GM23338 (cell line): ENCODE measurements at regions not wholly inside any gene's neighbourhood (a gene's known extent, or its start where the extent isn't known, plus 50 kb on each side); places are given as distances from the start of the nearest gene placed in this dataset.
"Not testable (repeated sequence)": the region's sequence is repeated elsewhere in the genome, so short reads cannot be mapped to it uniquely, and the experiment has no call there.

ENCODE experiments used
- ATAC-seq: fragments of 200-7000 bp; cut with Tn5 transposase; 3 replicates; pipeline ENCODE4 v1.9.1; 2020
- DNase-seq: peaks from one replicate; pipeline ENCODE4 v3.0.0-alpha.2; 2015; ENCODE audit warnings: low spot score
- H2AFZ ChIP-seq: fragments of 200-600 bp; sonication (generic); 2 replicates; pipeline ENCODE4 v1.8.0; 2016; ENCODE audit warnings: antibody characterized with exemption, mild to moderate bottlenecking, moderate library complexity
- H3F3A ChIP-seq: fragments of 200-600 bp; sonication (generic); replicated peaks from 2 replicates; pipeline ENCODE4 v1.8.0; 2017; ENCODE audit warnings: antibody characterized with exemption, mixed run types, low read depth
- H3K27ac ChIP-seq: fragments of 200-600 bp; sonication (generic); 2 replicates; pipeline ENCODE4 v1.6.1; 2016; ENCODE audit warnings: low read depth
- H3K27me3 ChIP-seq: fragments of 200-600 bp; sonication (generic); 2 replicates; pipeline ENCODE4 v1.8.0; 2016; ENCODE audit warnings: mild to moderate bottlenecking, mixed run types, moderate library complexity; ENCODE audit not compliant: insufficient read depth
- H3K36me3 ChIP-seq: fragments of 200-600 bp; sonication (generic); 2 replicates; pipeline ENCODE4 v1.8.0; 2016; ENCODE audit warnings: mild to moderate bottlenecking; ENCODE audit not compliant: insufficient read depth
- H3K4me1 ChIP-seq: fragments of 200-600 bp; sonication (generic); 2 replicates; pipeline ENCODE4 v1.8.0; 2016; ENCODE audit warnings: mild to moderate bottlenecking, moderate library complexity; ENCODE audit not compliant: insufficient read depth
- H3K4me2 ChIP-seq: fragments of 200-600 bp; sonication (generic); 2 replicates; pipeline ENCODE4 v1.7.1; 2017; ENCODE audit warnings: mixed run types
- H3K4me3 ChIP-seq: fragments of 200-600 bp; sonication (generic); 2 replicates; pipeline ENCODE4 v1.6.1; 2016; ENCODE audit warnings: mixed run types
- H3K79me2 ChIP-seq: fragments of 200-600 bp; sonication (generic); replicated peaks from 2 replicates; pipeline ENCODE4 v1.8.0; 2017; ENCODE audit warnings: mild to moderate bottlenecking; ENCODE audit not compliant: insufficient read depth
- H3K9me2 ChIP-seq: fragments of 200-600 bp; sonication (generic); 2 replicates; pipeline ENCODE4 v1.8.0; 2017; ENCODE audit not compliant: insufficient read depth
- H4K20me1 ChIP-seq: fragments of 200-600 bp; sonication (generic); replicated peaks from 2 replicates; pipeline ENCODE4 v1.8.0; 2017; ENCODE audit warnings: mild to moderate bottlenecking; ENCODE audit not compliant: insufficient read depth
- H3K27ac Mint-ChIP-seq: 2 replicates; pipeline ENCODE4 v1.8.0; 2020; ENCODE audit warnings: inconsistent platforms, mild to moderate bottlenecking, moderate library complexity, mixed read lengths
- H3K27me3 Mint-ChIP-seq: 3 replicates; pipeline ENCODE4 v1.8.0; 2022; ENCODE audit warnings: low read depth, mild to moderate bottlenecking, moderate library complexity, mixed read lengths, inconsistent platforms; ENCODE audit not compliant: insufficient read depth, poor library complexity
- H3K36me3 Mint-ChIP-seq: 3 replicates; pipeline ENCODE4 v1.8.0; 2021; ENCODE audit warnings: low read depth, mild to moderate bottlenecking, inconsistent platforms, moderate library complexity, mixed read lengths
- H3K4me1 Mint-ChIP-seq: 3 replicates; pipeline ENCODE4 v1.8.0; 2020; ENCODE audit warnings: mild to moderate bottlenecking, inconsistent platforms, mixed read lengths
- H3K4me3 Mint-ChIP-seq: 3 replicates; pipeline ENCODE4 v1.8.0; 2021; ENCODE audit warnings: moderate library complexity, mild to moderate bottlenecking, inconsistent platforms, mixed read lengths
- H3K9me3 Mint-ChIP-seq: 3 replicates; pipeline ENCODE4 v1.8.0; 2020; ENCODE audit warnings: moderate library complexity, mild to moderate bottlenecking, inconsistent platforms, mixed read lengths
- EZH2phosphoT487 ChIP-seq: fragments of 200-600 bp; sonication (generic); IDR thresholded peaks from one replicate; pipeline ENCODE4 v1.8.1; 2018; ENCODE audit warnings: antibody characterized with exemption; ENCODE audit not compliant: unreplicated experiment
- JUNB ChIP-seq: IDR thresholded peaks from one replicate; pipeline ENCODE4 v1.6.1; 2016; ENCODE audit warnings: antibody characterized with exemption; ENCODE audit not compliant: unreplicated experiment
- STAT1 ChIP-seq: IDR thresholded peaks from one replicate; pipeline ENCODE4 v1.6.1; 2016; ENCODE audit warnings: antibody characterized with exemption; ENCODE audit not compliant: unreplicated experiment
- TF ChIP-seq, protein P1 (sequence below): fragments of 250-450 bp; sonication (Bioruptor Pico); IDR thresholded peaks from 2 replicates; pipeline ENCODE4 v1.5.0; 2020; ENCODE audit warnings: mild to moderate bottlenecking, moderate library complexity

DNA sequence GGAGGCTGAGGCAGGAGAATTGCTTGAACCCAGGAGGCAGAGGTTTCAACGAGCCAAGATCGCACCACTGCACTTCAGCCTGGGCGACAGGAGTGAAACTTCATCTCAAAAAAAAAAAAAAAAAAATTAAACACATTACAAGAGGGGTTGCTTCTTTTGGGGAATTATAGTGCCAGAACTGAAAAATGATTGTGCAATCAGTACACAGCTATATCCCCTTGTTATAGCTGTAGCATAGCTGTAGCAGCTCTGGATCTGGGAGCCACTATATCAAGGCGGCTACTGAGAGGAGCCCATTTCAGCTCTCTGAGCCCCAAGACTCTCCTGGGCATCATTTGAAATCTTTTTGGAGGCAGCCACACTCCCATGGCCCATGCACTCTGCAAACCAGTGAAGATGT is 334.3 kb downstream of the TFAP2A start (continued):
- TF ChIP-seq, protein P1, sequence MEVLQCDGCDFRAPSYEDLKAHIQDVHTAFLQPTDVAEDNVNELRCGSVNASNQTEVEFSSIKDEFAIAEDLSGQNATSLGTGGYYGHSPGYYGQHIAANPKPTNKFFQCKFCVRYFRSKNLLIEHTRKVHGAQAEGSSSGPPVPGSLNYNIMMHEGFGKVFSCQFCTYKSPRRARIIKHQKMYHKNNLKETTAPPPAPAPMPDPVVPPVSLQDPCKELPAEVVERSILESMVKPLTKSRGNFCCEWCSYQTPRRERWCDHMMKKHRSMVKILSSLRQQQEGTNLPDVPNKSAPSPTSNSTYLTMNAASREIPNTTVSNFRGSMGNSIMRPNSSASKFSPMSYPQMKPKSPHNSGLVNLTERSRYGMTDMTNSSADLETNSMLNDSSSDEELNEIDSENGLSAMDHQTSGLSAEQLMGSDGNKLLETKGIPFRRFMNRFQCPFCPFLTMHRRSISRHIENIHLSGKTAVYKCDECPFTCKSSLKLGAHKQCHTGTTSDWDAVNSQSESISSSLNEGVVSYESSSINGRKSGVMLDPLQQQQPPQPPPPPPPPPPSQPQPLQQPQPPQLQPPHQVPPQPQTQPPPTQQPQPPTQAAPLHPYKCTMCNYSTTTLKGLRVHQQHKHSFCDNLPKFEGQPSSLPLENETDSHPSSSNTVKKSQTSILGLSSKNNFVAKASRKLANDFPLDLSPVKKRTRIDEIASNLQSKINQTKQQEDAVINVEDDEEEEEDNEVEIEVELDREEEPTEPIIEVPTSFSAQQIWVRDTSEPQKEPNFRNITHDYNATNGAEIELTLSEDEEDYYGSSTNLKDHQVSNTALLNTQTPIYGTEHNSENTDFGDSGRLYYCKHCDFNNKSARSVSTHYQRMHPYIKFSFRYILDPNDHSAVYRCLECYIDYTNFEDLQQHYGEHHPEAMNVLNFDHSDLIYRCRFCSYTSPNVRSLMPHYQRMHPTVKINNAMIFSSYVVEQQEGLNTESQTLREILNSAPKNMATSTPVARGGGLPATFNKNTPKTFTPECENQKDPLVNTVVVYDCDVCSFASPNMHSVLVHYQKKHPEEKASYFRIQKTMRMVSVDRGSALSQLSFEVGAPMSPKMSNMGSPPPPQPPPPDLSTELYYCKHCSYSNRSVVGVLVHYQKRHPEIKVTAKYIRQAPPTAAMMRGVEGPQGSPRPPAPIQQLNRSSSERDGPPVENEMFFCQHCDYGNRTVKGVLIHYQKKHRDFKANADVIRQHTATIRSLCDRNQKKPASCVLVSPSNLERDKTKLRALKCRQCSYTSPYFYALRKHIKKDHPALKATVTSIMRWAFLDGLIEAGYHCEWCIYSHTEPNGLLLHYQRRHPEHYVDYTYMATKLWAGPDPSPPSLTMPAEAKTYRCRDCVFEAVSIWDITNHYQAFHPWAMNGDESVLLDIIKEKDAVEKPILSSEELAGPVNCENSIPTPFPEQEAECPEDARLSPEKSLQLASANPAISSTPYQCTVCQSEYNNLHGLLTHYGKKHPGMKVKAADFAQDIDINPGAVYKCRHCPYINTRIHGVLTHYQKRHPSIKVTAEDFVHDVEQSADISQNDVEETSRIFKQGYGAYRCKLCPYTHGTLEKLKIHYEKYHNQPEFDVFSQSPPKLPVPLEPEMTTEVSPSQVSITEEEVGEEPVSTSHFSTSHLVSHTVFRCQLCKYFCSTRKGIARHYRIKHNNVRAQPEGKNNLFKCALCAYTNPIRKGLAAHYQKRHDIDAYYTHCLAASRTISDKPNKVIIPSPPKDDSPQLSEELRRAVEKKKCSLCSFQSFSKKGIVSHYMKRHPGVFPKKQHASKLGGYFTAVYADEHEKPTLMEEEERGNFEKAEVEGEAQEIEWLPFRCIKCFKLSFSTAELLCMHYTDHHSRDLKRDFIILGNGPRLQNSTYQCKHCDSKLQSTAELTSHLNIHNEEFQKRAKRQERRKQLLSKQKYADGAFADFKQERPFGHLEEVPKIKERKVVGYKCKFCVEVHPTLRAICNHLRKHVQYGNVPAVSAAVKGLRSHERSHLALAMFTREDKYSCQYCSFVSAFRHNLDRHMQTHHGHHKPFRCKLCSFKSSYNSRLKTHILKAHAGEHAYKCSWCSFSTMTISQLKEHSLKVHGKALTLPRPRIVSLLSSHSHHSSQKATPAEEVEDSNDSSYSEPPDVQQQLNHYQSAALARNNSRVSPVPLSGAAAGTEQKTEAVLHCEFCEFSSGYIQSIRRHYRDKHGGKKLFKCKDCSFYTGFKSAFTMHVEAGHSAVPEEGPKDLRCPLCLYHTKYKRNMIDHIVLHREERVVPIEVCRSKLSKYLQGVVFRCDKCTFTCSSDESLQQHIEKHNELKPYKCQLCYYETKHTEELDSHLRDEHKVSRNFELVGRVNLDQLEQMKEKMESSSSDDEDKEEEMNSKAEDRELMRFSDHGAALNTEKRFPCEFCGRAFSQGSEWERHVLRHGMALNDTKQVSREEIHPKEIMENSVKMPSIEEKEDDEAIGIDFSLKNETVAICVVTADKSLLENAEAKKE, result no peak
- TF ChIP-seq STAT1, result no peak

DNA sequence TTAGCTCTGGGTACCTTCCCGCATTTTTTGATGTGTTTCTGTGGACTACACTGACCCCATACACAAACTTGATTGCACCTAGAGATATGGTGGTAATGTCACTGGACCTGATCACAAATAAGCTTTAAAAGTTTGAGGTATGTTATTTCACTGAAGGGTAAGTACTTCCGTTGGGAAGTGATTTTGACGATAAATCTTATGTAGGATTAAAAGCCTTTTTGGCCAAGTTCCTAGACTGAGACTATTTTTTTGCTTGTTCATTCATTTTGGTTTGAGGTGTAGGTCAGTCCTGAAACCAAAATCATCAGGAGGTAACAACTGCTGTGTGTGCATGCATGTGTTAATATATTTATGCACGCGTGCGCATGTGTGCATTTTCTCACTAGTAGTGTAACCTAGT is 336.3 kb downstream of the TFAP2A start:
- Histone ChIP-seq H4K20me1 (no peaks in the 10 kb centered on the region), H2AFZ (no peak overlapping the region), H3K4me1 (no peaks in the 10 kb centered on the region), H3K27ac (no peak overlapping the region), H3K27me3 (no peaks in the 10 kb centered on the region), H3K79me2 (no peaks in the 10 kb centered on the region), H3K4me2 (no peak overlapping the region), H3F3A (no peaks in the 10 kb centered on the region), H3K9me2 (0 out of 2 replicates have a peak, but pooled peaks cover 2% of the 10 kb centered on the region), H3K4me3 (no peak overlapping the region), H3K36me3 (no peaks in the 10 kb centered on the region)
- Mint-ChIP-seq H3K36me3 (peaks cover 4% of the 10 kb centered on the region; the same call in 2 of the 3 replicates), H3K9me3 (peaks cover 10% of the 10 kb centered on the region), H3K27ac (no peak overlapping the region), H3K4me1 (no peaks in the 10 kb centered on the region), H3K4me3 (no peak overlapping the region), H3K27me3 (no peaks in the 10 kb centered on the region)
- no peak for DNase-seq
- TF ChIP-seq EZH2phosphoT487 (no peak), JUNB (no peak)
- ATAC-seq, result no peak

DNA sequence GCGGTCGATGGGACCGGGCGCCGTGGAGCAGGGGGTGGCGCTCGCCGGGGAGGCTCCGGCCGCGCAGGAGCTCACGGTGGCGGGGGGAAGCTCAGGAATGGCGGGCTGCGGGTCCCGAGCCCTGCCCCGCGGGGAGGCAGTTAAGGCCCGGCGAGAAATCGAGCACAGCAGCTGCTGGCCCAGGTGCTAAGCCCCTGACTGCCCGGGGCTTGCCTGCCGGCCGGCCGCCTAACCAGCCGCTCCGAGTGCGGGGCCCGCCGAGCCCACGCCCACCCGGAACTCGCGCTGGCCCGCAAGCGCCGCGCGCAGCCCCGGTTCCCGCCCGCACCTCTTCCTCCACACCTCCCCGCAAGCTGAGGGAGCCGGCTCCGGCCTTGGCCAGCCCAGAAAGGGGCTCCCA is 340.1 kb downstream of the TFAP2A start:
- H3K36me3 Mint-ChIP-seq, H3K27me3 ChIP-seq, H3K79me2 ChIP-seq, H3F3A ChIP-seq, H3K9me3 Mint-ChIP-seq, H3K9me2 ChIP-seq, H3K4me3 ChIP-seq, ATAC-seq, H3K36me3 ChIP-seq, H2AFZ ChIP-seq, DNase-seq, H4K20me1 ChIP-seq, H3K27ac ChIP-seq, H3K27ac Mint-ChIP-seq, H3K4me3 Mint-ChIP-seq, H3K27me3 Mint-ChIP-seq, H3K4me1 Mint-ChIP-seq, H3K4me2 ChIP-seq, H3K4me1 ChIP-seq: not testable (repeated sequence)
